ENCODE measurements at regions not wholly inside any gene's neighbourhood (a gene's known extent, or its start where the extent isn't known, plus 50 kb on each side); places are given as distances from the start of the nearest gene placed in this dataset.

DNA sequence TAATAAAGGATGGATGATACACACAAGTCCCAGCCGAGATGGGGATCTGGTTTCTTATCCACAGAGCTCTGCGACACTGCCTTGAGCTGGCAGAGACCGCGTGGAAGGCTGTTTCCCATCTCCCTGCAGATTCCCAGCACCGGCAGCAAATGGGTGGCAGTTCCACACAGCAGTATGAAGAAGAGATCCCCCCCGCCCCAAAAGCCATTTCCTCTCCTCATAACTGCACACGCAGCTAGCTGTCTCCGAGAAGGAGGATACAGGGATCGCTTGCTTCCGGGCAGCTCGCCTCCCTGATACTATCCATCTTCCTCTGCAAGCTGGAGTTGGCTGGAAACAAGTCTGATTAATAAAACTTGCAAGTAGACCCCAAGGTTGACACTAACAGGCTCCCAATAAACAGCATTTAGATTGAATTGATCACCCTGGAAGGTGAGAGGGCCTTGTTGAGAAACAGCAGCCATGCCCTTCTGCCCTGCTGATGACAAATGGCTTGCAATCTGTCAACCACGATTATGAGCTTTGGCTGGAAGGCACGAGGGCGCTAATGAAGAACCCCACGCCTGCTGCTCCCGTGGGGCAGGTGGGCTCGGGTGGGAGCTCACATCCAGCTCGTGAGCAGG is 642.3 kb downstream of the AJAP1 start:
- no peaks in the 10 kb centered on the region for H3K27me3 Mint-ChIP-seq (ENCODE audit: low read depth)
- no peaks in the 10 kb centered on the region for H3K36me3 Mint-ChIP-seq (ENCODE audit: low read depth)
- DNase-seq (ENCODE audit: low spot score) = no peak
- no peak overlapping the region for H3K4me3 Mint-ChIP-seq
- H3K27ac Mint-ChIP-seq = no peak overlapping the region
- no peaks in the 10 kb centered on the region for H3K9me3 Mint-ChIP-seq
- H3K4me1 Mint-ChIP-seq (ENCODE audit: low read depth) = no peaks in the 10 kb centered on the region

DNA sequence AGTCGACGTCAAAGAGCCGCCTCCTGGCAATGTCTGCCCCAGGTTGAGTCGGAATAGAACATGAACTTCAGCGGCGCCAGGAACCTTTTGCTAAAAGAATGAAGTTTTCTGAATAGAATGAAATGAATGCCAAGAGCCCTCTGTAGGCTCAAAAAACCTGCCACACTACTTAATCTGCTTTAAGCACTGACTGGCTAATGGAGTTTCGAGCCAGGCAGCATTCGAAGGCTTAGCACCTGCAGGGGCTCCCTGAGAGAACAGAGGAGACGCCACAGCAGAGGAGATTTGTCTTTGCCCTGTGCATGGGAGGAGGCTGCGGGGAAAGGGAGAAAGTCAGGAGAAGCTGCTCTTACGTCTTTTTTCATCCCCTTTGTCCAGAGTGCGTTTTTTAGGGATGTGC is 641.7 kb downstream of the AJAP1 start:
- Mint-ChIP-seq H3K9me3 (no peaks in the 10 kb centered on the region), H3K27me3 (ENCODE audit: low read depth) (no peaks in the 10 kb centered on the region), H3K36me3 (ENCODE audit: low read depth) (no peaks in the 10 kb centered on the region), H3K27ac (no peak overlapping the region), H3K4me3 (no peak overlapping the region), H3K4me1 (ENCODE audit: low read depth) (no peaks in the 10 kb centered on the region)
- DNase-seq (ENCODE audit: low spot score) = no peak

- H3K4me1 Mint-ChIP-seq (ENCODE audit: low read depth) = no peaks in the 10 kb centered on the region
Measured at GRCh38 chr1:5291889-5292288, 637.5 kb downstream of the AJAP1 start.

DNA sequence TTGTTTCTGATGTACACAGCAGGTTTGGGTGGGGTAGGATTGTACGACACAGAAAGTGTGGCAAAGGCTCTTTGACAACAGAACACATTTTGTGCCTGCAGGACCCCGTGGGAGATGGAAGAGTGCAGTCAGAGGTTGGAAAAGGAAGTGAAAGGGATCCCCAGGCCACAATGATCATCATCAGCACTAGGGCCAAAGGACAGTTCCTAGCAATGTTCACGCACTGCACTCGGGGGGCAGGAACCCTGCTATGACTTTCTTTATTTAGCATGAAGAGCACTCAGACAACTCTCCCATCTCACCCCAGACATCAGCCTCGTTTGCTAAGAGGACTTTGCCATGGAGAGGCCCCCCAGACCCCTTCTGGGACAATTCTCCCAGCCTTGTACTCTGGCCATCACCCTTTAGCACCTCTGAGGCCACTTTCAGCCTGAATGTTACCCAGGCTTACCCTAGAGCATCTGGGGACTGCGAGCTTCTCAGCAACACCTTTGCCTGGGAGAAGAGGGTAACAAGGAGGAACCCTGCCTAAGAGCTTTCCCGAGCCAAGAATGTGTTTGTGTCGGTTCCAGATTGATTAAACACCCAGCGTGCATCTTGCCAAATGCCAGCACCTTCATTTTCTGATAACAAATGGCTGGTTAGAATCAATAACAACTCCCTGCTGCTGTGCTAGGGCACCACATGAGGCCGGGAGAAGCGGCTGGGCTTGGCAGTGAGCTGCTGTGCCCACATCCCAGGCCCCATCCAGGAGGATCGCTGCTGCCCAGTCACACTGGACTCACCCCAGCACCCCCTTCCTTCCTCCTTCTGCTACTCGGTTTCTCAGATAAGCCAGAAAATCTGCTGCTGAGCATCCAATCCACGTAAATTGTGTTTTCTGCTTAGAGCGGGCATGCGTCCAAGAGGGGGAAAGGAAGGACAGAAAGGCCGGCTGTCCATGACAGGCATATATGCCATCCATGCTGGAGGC is 633.1 kb downstream of the AJAP1 start:
- H3K4me1 Mint-ChIP-seq (ENCODE audit: low read depth) = no peaks in the 10 kb centered on the region
- no peak overlapping the region for H3K4me3 Mint-ChIP-seq
- no peak overlapping the region for H3K27ac Mint-ChIP-seq

More at GRCh38 chr1:5291889-5292288, 637.5 kb downstream of the AJAP1 start:
- Mint-ChIP-seq H3K27ac (no peak overlapping the region), H3K36me3 (ENCODE audit: low read depth) (no peaks in the 10 kb centered on the region), H3K27me3 (ENCODE audit: low read depth) (no peaks in the 10 kb centered on the region), H3K9me3 (no peaks in the 10 kb centered on the region), H3K4me3 (no peak overlapping the region)
- DNase-seq (ENCODE audit: low spot score) = no peak

DNA sequence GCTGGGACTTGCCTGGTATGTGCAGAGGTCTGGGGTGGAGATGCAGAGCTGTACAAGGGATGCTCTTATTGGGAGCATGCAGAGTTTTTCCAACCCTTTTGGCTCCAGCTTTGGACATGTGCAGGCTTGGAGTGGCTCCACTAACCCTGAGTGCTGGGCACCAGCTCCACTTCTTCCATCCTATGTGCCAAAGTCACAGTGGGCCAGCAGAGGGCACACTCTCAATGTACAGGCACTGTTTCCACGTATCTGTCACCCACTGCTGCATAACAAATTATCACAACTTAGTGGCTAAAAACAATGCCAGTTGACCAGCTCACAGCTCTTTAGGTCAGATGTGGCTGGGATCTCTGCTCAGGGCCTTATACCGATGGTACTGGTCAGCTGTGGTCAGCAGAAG is 631.8 kb downstream of the AJAP1 start:
- Mint-ChIP-seq H3K27ac (no peak overlapping the region), H3K36me3 (ENCODE audit: low read depth) (no peaks in the 10 kb centered on the region), H3K4me1 (ENCODE audit: low read depth) (no peaks in the 10 kb centered on the region), H3K9me3 (no peaks in the 10 kb centered on the region), H3K4me3 (no peak overlapping the region), H3K27me3 (ENCODE audit: low read depth) (no peaks in the 10 kb centered on the region)
- no peak for DNase-seq (ENCODE audit: low spot score)

More for the DNA sequence above, 633.1 kb downstream of the AJAP1 start:
- no peak for DNase-seq (ENCODE audit: low spot score)
- H3K27me3 Mint-ChIP-seq (ENCODE audit: low read depth) = no peaks in the 10 kb centered on the region
- H3K36me3 Mint-ChIP-seq (ENCODE audit: low read depth) = no peaks in the 10 kb centered on the region
- no peaks in the 10 kb centered on the region for H3K9me3 Mint-ChIP-seq

DNA sequence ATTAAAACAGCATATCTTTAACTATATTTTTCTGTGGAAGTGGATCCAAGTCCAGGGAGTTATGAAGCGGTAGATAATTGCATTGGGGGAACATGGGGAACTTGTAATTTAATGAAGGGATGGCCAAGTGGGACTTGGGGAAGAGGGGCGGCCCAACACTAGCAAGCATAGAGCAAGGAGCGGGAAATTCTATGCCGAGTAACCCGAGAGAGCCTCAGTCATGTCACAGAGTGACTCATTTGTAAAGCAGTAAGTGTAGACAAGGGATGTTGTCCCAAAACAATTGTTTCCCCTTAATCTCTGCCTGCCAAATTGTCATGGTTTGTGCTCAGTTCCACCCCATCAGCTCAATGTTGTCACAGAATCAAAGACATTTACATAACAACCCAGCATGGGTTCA is 620.1 kb downstream of the AJAP1 start:
- Mint-ChIP-seq H3K4me1 (ENCODE audit: low read depth) (no peaks in the 10 kb centered on the region), H3K4me3 (no peak overlapping the region), H3K9me3 (no peaks in the 10 kb centered on the region), H3K36me3 (ENCODE audit: low read depth) (no peaks in the 10 kb centered on the region), H3K27me3 (ENCODE audit: low read depth) (no peaks in the 10 kb centered on the region), H3K27ac (no peak overlapping the region)
- no peak for DNase-seq (ENCODE audit: low spot score)

- no peak for DNase-seq (ENCODE audit: low spot score)
- H3K9me3 Mint-ChIP-seq = no peaks in the 10 kb centered on the region
Measured at GRCh38 chr1:5273280-5274003, 619.0 kb downstream of the AJAP1 start.

GRCh38 chr1:5272325-5272724 is 617.9 kb downstream of the AJAP1 start:
- DNase-seq (ENCODE audit: low spot score) = no peak
- H3K27ac Mint-ChIP-seq = no peak overlapping the region
- no peaks in the 10 kb centered on the region for H3K36me3 Mint-ChIP-seq (ENCODE audit: low read depth)
- no peaks in the 10 kb centered on the region for H3K4me1 Mint-ChIP-seq (ENCODE audit: low read depth)
- no peaks in the 10 kb centered on the region for H3K27me3 Mint-ChIP-seq (ENCODE audit: low read depth)
- no peaks in the 10 kb centered on the region for H3K9me3 Mint-ChIP-seq
- H3K4me3 Mint-ChIP-seq = no peak overlapping the region

More at GRCh38 chr1:5273280-5274003, 619.0 kb downstream of the AJAP1 start:
- no peaks in the 10 kb centered on the region for H3K36me3 Mint-ChIP-seq (ENCODE audit: low read depth)
- no peak overlapping the region for H3K4me3 Mint-ChIP-seq
- H3K27ac Mint-ChIP-seq = no peak overlapping the region
- no peaks in the 10 kb centered on the region for H3K27me3 Mint-ChIP-seq (ENCODE audit: low read depth)
- no peaks in the 10 kb centered on the region for H3K4me1 Mint-ChIP-seq (ENCODE audit: low read depth)

- Mint-ChIP-seq H3K36me3 (ENCODE audit: low read depth) (no peaks in the 10 kb centered on the region), H3K27me3 (ENCODE audit: low read depth) (no peaks in the 10 kb centered on the region), H3K4me1 (ENCODE audit: low read depth) (no peaks in the 10 kb centered on the region), H3K9me3 (no peaks in the 10 kb centered on the region), H3K27ac (no peak overlapping the region), H3K4me3 (no peak overlapping the region)
- no peak for DNase-seq (ENCODE audit: low spot score)
Measured at GRCh38 chr1:5271264-5271663, 616.9 kb downstream of the AJAP1 start.

- Mint-ChIP-seq H3K4me1 (ENCODE audit: low read depth) (no peaks in the 10 kb centered on the region), H3K27me3 (ENCODE audit: low read depth) (no peaks in the 10 kb centered on the region), H3K4me3 (no peak overlapping the region), H3K36me3 (ENCODE audit: low read depth) (no peaks in the 10 kb centered on the region), H3K27ac (no peak overlapping the region), H3K9me3 (no peaks in the 10 kb centered on the region)
- DNase-seq (ENCODE audit: low spot score) = no peak
Measured at GRCh38 chr1:5269901-5270300, 615.5 kb downstream of the AJAP1 start.

DNA sequence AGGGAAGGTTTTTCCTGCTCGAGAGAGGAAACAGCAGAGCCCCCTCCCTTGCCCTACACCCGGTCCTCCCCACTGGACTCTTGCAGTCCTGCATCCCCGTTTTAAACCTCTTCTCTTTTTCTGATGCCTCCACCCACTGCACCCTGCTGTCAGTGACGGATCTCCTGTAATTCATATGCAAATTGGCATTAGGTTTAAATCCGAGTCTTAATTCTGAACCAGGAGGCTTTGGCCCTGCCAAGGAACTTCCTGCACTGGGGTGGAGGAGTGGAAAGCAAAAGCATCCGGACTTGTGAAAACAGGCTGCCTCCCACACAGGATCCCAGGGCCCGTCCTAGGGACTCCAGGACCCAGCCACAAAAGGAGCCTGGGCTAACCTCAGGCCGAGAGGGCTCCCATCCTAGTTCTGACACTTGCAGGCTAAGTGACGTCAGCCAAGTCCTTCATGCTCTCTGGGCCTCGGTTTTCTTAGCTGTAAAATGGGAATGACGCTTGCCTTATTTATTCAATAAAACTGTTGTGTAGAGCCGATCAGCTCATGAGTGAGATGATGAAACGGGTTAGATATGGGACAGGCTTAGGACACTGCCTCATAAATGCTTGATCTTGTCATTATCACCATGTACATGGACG is 613.3 kb downstream of the AJAP1 start:
- no peaks in the 10 kb centered on the region for H3K36me3 Mint-ChIP-seq (ENCODE audit: low read depth)
- no peak overlapping the region for H3K27ac Mint-ChIP-seq
- no peak for DNase-seq (ENCODE audit: low spot score)
- no peaks in the 10 kb centered on the region for H3K4me1 Mint-ChIP-seq (ENCODE audit: low read depth)
- no peak overlapping the region for H3K4me3 Mint-ChIP-seq
- no peaks in the 10 kb centered on the region for H3K27me3 Mint-ChIP-seq (ENCODE audit: low read depth)
- peaks cover 5% of the 10 kb centered on the region for H3K9me3 Mint-ChIP-seq

GRCh38 chr1:5265438-5266075 is 611.1 kb downstream of the AJAP1 start:
- no peaks in the 10 kb centered on the region for H3K27me3 Mint-ChIP-seq (ENCODE audit: low read depth)
- H3K27ac Mint-ChIP-seq = no peak overlapping the region
- peaks cover 8% of the 10 kb centered on the region for H3K9me3 Mint-ChIP-seq
- H3K4me3 Mint-ChIP-seq = no peak overlapping the region
- H3K36me3 Mint-ChIP-seq (ENCODE audit: low read depth) = no peaks in the 10 kb centered on the region
- H3K4me1 Mint-ChIP-seq (ENCODE audit: low read depth) = no peaks in the 10 kb centered on the region
- DNase-seq (ENCODE audit: low spot score) = no peak

GRCh38 chr1:5264476-5264875 is 610.1 kb downstream of the AJAP1 start:
- H3K36me3 Mint-ChIP-seq (ENCODE audit: low read depth) = no peaks in the 10 kb centered on the region
- H3K4me1 Mint-ChIP-seq (ENCODE audit: low read depth) = no peaks in the 10 kb centered on the region
- no peak overlapping the region for H3K27ac Mint-ChIP-seq
- no peaks in the 10 kb centered on the region for H3K27me3 Mint-ChIP-seq (ENCODE audit: low read depth)
- H3K4me3 Mint-ChIP-seq = no peak overlapping the region
- DNase-seq (ENCODE audit: low spot score) = no peak
- H3K9me3 Mint-ChIP-seq = peaks cover 10% of the 10 kb centered on the region

All from T-helper 2 cell treated with Interferon-gamma antibody and Interleukin-4, amounts not matched to agents 5 μg/mL and 100 μg/mL, for 36 hours (primary cell).